ENCODE measurements at regions not wholly inside any gene's neighbourhood (a gene's known extent, or its start where the extent isn't known, plus 50 kb on each side); places are given as distances from the start of the nearest gene placed in this dataset.

GRCh38 chr18:24877546-24877945 lies 417.1 kb downstream of the HRH4 start:
- TF ChIP-seq, protein P1, sequence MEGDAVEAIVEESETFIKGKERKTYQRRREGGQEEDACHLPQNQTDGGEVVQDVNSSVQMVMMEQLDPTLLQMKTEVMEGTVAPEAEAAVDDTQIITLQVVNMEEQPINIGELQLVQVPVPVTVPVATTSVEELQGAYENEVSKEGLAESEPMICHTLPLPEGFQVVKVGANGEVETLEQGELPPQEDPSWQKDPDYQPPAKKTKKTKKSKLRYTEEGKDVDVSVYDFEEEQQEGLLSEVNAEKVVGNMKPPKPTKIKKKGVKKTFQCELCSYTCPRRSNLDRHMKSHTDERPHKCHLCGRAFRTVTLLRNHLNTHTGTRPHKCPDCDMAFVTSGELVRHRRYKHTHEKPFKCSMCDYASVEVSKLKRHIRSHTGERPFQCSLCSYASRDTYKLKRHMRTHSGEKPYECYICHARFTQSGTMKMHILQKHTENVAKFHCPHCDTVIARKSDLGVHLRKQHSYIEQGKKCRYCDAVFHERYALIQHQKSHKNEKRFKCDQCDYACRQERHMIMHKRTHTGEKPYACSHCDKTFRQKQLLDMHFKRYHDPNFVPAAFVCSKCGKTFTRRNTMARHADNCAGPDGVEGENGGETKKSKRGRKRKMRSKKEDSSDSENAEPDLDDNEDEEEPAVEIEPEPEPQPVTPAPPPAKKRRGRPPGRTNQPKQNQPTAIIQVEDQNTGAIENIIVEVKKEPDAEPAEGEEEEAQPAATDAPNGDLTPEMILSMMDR (IDR thresholded peaks at IDR 0.05; ENCODE audit: borderline replicate concordance) = no peak
- intact Hi-C loops (cut with micrococcal nuclease) = loop anchor here (5.0 kb wide), 2 partner anchors 955 to 1020 kb away; no protein-coding TSS in a partner anchor
- no peaks in the 10 kb centered on the region for H3K36me3 ChIP-seq
- H3K4me1 ChIP-seq = no peaks in the 10 kb centered on the region
- DNase-seq = no peak
- H3K9me3 ChIP-seq (replicated peaks) = peaks cover 9% of the 10 kb centered on the region
- no peak overlapping the region for H3K4me3 ChIP-seq
- no peak overlapping the region for H3K27ac ChIP-seq (replicated peaks)
- no peaks in the 10 kb centered on the region for H3K27me3 ChIP-seq (ENCODE audit: low read depth)

- no peak for DNase-seq
- H3K27ac ChIP-seq (replicated peaks) = no peak overlapping the region
- no peaks in the 10 kb centered on the region for H3K36me3 ChIP-seq
- TF ChIP-seq, protein P1 (IDR thresholded peaks at IDR 0.05; ENCODE audit: borderline replicate concordance) = peak; percentile 76
- H3K4me3 ChIP-seq = no peak overlapping the region
- no peaks in the 10 kb centered on the region for H3K27me3 ChIP-seq (ENCODE audit: low read depth)
- H3K4me1 ChIP-seq = no peaks in the 10 kb centered on the region
- H3K9me3 ChIP-seq (replicated peaks) = peaks cover 9% of the 10 kb centered on the region
- intact Hi-C loops (cut with micrococcal nuclease) = loop anchor here (5.0 kb wide), 2 partner anchors 954 to 1019 kb away; no protein-coding TSS in a partner anchor
Observed at GRCh38 chr18:24878289-24878688, 417.9 kb downstream of the HRH4 start.

DNA sequence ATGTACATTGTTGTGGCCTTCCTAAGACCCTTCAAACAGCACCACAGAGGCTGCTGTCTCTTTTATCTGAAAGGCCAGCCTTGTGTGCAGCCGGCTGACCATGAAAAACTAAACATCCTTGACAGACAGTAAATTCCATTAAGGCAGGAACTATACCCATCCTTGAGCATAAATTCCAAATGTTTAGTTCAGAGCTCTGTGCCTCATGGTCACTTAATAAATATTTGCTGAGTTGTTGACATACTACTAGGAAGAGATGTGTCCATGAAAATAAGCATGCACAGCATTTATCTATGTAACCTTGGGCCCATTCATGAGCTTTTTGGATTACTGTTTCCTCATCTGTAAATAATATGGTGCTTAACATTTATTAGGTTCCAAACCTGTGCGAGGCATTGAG lies 424.8 kb downstream of the HRH4 start:
- Histone ChIP-seq H3K27me3 (ENCODE audit: low read depth) (no peaks in the 10 kb centered on the region), H3K36me3 (no peaks in the 10 kb centered on the region), H3K9me3 (replicated peaks) (peaks cover 2% of the 10 kb centered on the region), H3K4me1 (no peaks in the 10 kb centered on the region), H3K27ac (replicated peaks) (no peak overlapping the region), H3K4me3 (no peak overlapping the region)
- intact Hi-C loops (cut with micrococcal nuclease) = no loop called here
- TF ChIP-seq, protein P1 (IDR thresholded peaks at IDR 0.05; ENCODE audit: borderline replicate concordance) = no peak
- DNase-seq = no peak

GRCh38 chr18:24894880-24895279 lies 434.4 kb downstream of the HRH4 start:
- H3K4me1 ChIP-seq = no peaks in the 10 kb centered on the region
- no peak overlapping the region for H3K27ac ChIP-seq (replicated peaks)
- DNase-seq = no peak
- no peak overlapping the region for H3K4me3 ChIP-seq
- intact Hi-C loops (cut with micrococcal nuclease) = no loop called here
- TF ChIP-seq, protein P1 (IDR thresholded peaks at IDR 0.05; ENCODE audit: borderline replicate concordance) = no peak
- no peaks in the 10 kb centered on the region for H3K27me3 ChIP-seq (ENCODE audit: low read depth)
- no peaks in the 10 kb centered on the region for H3K9me3 ChIP-seq (replicated peaks)
- H3K36me3 ChIP-seq = no peaks in the 10 kb centered on the region

- Histone ChIP-seq H3K4me1 (no peaks in the 10 kb centered on the region), H3K36me3 (no peaks in the 10 kb centered on the region), H3K4me3 (no peak overlapping the region), H3K9me3 (replicated peaks) (no peaks in the 10 kb centered on the region), H3K27ac (replicated peaks) (no peak overlapping the region), H3K27me3 (ENCODE audit: low read depth) (no peaks in the 10 kb centered on the region)
- TF ChIP-seq, protein P1 (IDR thresholded peaks at IDR 0.05; ENCODE audit: borderline replicate concordance) = no peak
- intact Hi-C loops (cut with micrococcal nuclease) = no loop called here
- no peak for DNase-seq
Observed at GRCh38 chr18:24897461-24897860, 437.0 kb downstream of the HRH4 start.

Data from left ventricle myocardium inferior (tissue), 1 donor.